NAMALWA (cell line): ENCODE measurements at regions not wholly inside any gene's neighbourhood (a gene's known extent, or its start where the extent isn't known, plus 50 kb on each side); places are given as distances from the start of the nearest gene placed in this dataset.

Source experiments
- DNase-seq: peaks from one replicate; pipeline ENCODE4 v3.0.0-alpha.2; 2015; ENCODE audit warnings: low spot score

- no peak for DNase-seq
Measured at GRCh38 chr1:232445361-232446106, 184.4 kb downstream of the SIPA1L2 start.

DNA sequence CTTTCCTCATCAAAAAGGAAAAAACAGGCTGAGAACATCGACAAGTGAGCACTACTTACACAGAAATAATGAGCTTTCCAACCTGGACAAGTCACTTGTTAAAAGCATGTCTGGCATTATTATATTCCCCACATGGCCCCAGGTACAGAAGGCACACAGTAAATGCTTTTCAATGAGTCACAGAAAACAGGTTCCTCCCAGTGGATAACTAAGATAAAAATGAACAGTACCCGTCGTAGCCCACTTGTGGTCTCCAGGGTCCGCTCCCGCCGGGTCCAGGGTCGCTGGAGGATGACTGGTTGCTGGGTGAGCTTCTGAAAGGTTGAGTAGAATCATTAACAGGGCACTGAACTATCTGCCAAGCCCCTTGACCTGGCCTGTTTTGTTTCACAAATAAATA is 186.6 kb downstream of the SIPA1L2 start:
- no peak for DNase-seq

DNA sequence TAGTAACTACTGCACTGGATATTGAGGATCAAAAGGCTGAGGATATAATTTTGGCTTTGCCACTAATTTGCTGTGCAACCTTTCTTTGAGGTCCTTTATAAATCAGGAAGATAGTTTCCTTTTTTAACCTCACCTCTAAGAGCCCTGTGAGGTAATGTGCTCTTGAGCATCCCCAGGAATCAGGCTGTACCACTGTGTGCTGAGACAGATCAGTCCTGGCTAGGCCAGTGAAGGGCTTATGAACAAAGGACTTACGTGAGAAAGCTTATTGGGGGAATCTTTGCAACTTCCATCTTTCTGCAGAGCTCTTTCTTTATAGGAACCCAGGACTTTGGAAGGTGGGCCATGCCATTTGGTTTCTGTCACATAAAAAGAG is 188.9 kb downstream of the SIPA1L2 start:
- DNase-seq = no peak

- no peak for DNase-seq
Measured at GRCh38 chr1:232440325-232441035, 189.5 kb downstream of the SIPA1L2 start.

GRCh38 chr1:232439011-232439410 is 190.9 kb downstream of the SIPA1L2 start:
- no peak for DNase-seq

GRCh38 chr1:232438476-232438875 is 191.5 kb downstream of the SIPA1L2 start:
- DNase-seq = no peak

GRCh38 chr1:232437510-232437909 is 192.4 kb downstream of the SIPA1L2 start:
- no peak for DNase-seq

DNA sequence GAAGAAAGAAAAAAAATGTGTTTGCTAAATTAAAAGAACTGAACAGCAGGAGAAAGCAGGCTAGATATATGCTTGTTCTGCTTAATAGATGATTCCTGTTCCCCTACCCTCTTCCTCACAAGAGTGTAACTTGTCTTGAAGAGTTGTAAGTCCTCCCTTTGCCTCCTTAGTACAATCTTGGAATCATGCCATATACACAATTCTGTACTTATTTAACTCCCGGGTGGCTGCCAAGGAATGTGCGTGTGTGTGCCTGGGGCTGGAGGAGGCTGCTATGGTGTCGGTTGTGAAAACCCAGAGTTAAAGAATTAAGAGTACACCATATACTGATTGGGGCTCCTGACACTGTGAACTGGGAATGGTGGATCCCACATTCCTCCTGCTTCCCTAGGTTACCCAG is 194.2 kb downstream of the SIPA1L2 start:
- DNase-seq = no peak

GRCh38 chr1:232432313-232432712 is 197.6 kb downstream of the SIPA1L2 start:
- no peak for DNase-seq

DNA sequence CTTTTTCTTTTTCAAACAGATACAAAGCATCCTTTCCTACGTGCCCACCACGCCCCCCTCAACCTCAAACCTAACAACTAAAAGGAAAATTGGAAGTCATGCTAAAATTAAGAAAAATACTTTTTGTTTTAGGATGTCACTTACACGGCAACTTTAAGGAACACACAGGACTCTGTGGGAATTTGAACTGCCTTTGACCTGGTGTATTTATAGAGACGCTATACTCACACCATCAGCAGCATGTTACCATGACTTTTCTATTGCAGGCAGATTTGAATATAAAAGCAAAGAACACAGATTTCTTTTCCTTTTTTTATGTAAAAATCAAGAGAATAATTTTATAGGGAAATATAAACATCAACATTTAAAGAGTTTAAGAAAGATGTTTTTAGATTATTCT is 198.2 kb downstream of the SIPA1L2 start:
- no peak for DNase-seq

GRCh38 chr1:232431326-232431725 is 198.6 kb downstream of the SIPA1L2 start:
- no peak for DNase-seq

GRCh38 chr1:232430467-232430866 is 199.5 kb downstream of the SIPA1L2 start:
- no peak for DNase-seq

- no peak for DNase-seq
Measured at GRCh38 chr1:232428786-232429530, 201.0 kb downstream of the SIPA1L2 start.

GRCh38 chr1:232428036-232428645 is 201.8 kb downstream of the SIPA1L2 start:
- DNase-seq = no peak

DNA sequence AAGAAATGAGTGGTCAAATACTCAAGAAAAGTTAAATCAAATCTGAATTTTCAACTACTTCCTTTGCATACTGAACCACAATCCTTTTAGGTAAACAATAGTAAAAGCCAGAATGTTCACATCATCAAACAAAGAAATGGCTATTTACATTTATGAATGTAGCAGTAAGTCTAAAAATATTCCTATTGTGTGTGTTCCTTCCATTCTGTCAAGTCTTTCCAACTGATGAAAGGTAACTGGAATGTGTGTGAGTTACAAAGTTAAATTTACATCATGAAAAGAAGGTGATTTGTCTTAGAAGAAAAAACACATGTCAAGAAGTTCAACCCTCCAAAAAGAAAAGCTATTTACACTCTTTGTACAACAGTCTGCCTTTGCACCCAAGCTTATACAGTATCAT is 203.1 kb downstream of the SIPA1L2 start:
- DNase-seq = no peak

- no peak for DNase-seq
Measured at GRCh38 chr1:232425421-232425820, 204.5 kb downstream of the SIPA1L2 start.

- DNase-seq = no peak
Measured at GRCh38 chr1:232423591-232423990, 206.3 kb downstream of the SIPA1L2 start.

DNA sequence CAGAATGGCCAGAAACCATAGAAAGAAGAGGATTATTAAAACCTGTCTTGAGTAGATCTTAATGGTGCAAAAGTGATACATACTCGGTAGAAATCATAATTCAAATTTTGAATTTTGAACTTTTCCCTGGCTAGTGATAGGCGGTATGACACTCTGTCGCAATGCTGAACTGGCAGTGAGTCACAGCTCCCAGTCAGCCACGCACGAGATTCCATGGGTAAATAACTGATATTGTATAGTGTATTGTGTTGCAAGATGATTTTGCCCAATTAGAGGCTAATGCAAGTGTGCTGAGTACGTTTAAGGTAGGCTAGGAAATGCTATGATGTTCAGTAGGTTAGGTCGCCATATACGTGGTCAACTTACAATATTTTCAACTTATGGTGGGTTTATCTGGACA is 207.0 kb downstream of the SIPA1L2 start:
- DNase-seq = no peak

DNA sequence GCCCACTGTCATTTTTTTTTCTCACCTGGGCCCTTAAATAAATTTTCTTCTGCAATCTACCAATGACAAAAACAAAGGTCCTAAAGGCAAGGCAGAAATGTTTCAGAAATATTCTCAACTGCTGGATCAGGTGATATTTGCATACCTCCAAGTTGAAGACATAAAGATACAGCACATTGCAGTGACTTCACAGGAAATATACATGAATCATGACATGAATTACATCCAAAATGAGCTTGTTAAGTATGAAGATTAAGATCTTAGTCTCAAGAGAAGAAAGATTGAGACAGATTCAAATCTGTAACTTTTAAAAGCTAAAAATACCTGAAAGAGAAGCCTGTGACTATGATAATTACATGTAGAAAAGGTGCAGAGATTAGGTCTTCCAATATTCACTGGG is 207.8 kb downstream of the SIPA1L2 start:
- DNase-seq = no peak

- DNase-seq = no peak
Measured at GRCh38 chr1:232421143-232421796, 208.7 kb downstream of the SIPA1L2 start.

GRCh38 chr1:232417636-232418248 is 212.2 kb downstream of the SIPA1L2 start:
- DNase-seq = no peak
